Endothelial cell of umbilical vein (primary cell): ENCODE measurements at regions not wholly inside any gene's neighbourhood (a gene's known extent, or its start where the extent isn't known, plus 50 kb on each side); places are given as distances from the start of the nearest gene placed in this dataset.

ENCODE experiments used
- MAX ChIP-seq: IDR thresholded peaks from 2 replicates; pipeline ENCODE4 v1.6.1; 2011; ENCODE audit not compliant: insufficient read depth, insufficient read length
- POLR2A ChIP-seq: IDR thresholded peaks from 2 replicates; pipeline ENCODE4 v1.6.1; 2012; ENCODE audit warnings: low read depth, mild to moderate bottlenecking, control low read depth, low read length
- POLR2AphosphoS5 ChIP-seq: IDR thresholded peaks from 2 replicates; pipeline ENCODE4 v1.6.1; 2012; ENCODE audit warnings: low read depth, mild to moderate bottlenecking, control low read depth, low read length, moderate library complexity; ENCODE audit not compliant: insufficient read depth
- TF ChIP-seq, protein P1 (sequence below), 2 donors: IDR thresholded peaks; 1 replicate in 1 of 2; 2 replicates in 1 of 2; pipeline ENCODE4 v1.5.1; 2011; ENCODE audit warnings: low read length in 2 of 2, mild to moderate bottlenecking in 2 of 2, moderate library complexity in 2 of 2, control low read depth in 1 of 2, inconsistent platforms in 1 of 2, low read depth in 1 of 2; ENCODE audit not compliant: insufficient read depth in 1 of 2; ENCODE audit errors: extremely low read depth in 1 of 2

DNA sequence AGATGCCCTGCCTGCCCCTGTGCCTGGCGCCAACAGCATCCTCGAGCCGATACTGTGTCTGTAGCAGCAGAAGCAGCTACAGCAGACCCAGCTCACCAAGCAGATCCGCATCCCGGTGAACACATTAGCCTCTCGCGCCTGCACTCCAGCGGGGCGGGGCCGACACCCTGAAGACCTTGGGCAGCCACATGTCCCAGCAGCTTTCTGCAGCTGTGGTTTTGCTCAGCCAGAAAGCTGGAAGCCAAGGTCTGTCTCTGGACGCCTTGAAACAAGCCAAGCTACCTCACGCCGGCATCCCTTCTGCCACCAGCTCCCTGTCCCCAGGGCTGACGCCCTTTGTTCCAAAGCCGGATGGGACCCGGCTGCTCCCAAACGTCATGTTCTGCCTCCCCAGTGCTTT, 59.6 kb downstream of the ACTBL2 start:
- TF ChIP-seq POLR2AphosphoS5 = no peak
- no peak for TF ChIP-seq POLR2A
- no peak for TF ChIP-seq MAX
- TF ChIP-seq, protein P1, sequence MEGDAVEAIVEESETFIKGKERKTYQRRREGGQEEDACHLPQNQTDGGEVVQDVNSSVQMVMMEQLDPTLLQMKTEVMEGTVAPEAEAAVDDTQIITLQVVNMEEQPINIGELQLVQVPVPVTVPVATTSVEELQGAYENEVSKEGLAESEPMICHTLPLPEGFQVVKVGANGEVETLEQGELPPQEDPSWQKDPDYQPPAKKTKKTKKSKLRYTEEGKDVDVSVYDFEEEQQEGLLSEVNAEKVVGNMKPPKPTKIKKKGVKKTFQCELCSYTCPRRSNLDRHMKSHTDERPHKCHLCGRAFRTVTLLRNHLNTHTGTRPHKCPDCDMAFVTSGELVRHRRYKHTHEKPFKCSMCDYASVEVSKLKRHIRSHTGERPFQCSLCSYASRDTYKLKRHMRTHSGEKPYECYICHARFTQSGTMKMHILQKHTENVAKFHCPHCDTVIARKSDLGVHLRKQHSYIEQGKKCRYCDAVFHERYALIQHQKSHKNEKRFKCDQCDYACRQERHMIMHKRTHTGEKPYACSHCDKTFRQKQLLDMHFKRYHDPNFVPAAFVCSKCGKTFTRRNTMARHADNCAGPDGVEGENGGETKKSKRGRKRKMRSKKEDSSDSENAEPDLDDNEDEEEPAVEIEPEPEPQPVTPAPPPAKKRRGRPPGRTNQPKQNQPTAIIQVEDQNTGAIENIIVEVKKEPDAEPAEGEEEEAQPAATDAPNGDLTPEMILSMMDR (IDR thresholded peaks at IDR 0.05; ENCODE audit: extremely low read depth in 1 of 2, insufficient read depth in 1 of 2, low read depth in 1 of 2, low read length in 2 of 2) = no peak
